HG03565 (cell line): ENCODE measurements at regions not wholly inside any gene's neighbourhood (a gene's known extent, or its start where the extent isn't known, plus 50 kb on each side); places are given as distances from the start of the nearest gene placed in this dataset.

ENCODE experiments used
- ATAC-seq: cut with Tn5 transposase; IDR thresholded peaks from one replicate; pipeline ENCODE4 v1.9.1; 2021; ENCODE audit warnings: mild to moderate bottlenecking, moderate library complexity; ENCODE audit not compliant: unreplicated experiment

DNA sequence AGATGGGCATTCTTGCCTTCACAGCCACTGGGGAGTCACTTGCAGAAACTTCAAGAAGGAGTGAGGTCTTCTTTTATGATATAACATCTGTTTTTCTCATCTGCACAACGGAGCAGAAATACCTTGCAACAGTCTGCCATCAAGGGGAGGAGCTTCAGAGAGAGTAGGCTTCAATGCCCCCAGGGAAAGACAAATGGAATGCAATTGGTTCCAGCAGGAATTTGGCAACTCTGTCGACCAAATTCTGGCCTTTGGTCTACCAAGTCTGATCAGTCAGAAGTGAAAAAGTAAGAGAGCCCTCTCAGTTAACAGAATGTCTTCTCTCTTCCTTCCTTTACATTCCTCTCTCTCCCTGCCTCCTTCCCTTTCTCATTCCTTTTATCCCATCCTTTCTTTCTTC, 229.3 kb downstream of the IDS start:
- no peak for ATAC-seq

DNA sequence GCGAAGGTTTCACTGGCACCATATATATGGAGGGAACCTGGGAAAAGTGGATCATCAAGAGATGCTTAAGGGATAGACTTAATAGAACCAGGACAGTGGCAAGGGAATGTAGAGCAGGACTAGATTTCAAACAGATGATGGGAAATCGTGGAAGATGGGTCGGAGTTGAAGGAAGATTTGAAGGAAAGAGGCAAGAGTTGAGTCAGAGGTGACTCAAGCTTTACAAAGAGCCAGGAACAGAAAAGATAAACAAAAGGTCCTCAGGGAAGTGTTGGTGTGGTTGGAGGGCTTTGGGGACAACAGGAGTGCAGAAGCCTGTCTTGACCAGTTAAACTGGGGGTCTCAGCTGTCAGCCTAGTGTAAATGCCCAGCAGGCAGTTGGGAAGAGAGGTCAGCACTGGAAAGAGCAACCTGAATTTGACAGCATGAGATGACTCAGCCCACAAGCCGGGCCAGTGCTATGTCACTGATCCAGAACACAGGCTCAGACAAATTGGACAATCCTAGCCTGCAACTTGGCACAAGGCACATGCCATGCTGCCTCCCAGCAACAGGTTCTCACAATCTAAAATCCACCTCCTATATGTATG, 230.5 kb downstream of the IDS start:
- no peak for ATAC-seq

GRCh38 chrX:149272690-149273463, 232.2 kb downstream of the IDS start:
- ATAC-seq = no peak

- ATAC-seq = peak; percentile 71
These were observed 237.0 kb downstream of the IDS start for GRCh38 chrX:149267878-149268813.

GRCh38 chrX:149262086-149262485, 243.0 kb downstream of the IDS start:
- no peak for ATAC-seq

- ATAC-seq = no peak
These were observed 245.9 kb downstream of the IDS start for GRCh38 chrX:149259241-149259640.

DNA sequence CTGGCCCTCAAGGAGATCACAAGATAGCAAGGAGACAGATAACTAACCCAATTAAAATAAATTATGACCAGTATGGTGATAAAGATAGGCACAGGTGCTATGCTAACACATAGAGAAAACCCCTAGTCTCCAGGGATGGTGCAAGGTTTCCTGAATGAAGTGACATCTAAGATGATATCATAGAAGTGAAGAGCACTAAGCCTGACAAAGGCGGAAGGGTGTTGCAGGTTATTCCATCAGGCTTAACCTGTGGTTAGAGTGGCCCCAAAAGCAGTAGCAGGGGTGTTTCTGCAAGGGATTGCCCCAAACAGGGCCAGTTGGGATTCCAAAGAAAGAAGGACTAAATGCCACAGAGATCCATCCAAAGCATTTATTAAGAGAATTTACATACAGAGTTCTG, 249.2 kb downstream of the IDS start:
- ATAC-seq = no peak

GRCh38 chrX:149248073-149248625, 257.0 kb downstream of the IDS start:
- ATAC-seq = no peak

- ATAC-seq = no peak
These were observed 274.4 kb downstream of the IDS start for GRCh38 chrX:149230689-149231088.

DNA sequence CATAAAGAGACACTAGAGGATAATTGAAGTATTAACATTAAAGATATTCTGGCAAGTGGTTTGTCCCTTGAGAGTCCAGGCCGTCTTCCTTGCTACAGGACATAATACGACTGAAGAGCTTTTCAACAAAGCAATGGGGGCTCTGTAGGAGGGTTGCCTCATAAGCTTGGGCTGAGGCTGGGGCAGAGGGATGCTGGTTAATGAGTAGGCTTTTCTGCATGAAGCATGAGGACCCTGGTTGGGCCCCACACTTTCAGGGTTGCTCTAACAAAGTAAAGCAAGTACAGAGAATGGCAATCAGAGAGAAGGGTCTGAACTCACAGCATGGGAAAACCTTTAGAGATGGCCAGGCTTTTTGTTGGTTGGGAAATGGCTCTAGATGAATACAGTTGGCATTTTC, 281.3 kb downstream of the IDS start:
- no peak for ATAC-seq

DNA sequence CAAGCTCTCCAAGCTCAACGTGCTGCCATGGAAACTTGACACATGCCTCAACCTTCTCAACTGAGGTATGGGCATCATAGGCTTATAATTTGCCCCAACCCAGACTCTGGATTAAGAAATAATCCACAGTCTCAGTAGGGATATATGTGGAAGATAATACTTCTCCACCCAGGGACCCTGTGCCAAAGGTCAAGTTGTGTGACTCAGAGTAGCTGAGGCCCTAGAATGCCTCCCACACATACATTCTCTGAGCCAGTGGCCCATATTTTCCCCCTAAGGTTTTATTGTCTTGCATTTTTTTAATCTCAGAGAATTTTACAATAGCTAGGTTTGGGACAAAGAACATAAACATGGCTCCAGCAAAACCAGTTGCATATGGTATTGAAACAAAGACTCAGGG, 283.1 kb downstream of the IDS start:
- no peak for ATAC-seq

DNA sequence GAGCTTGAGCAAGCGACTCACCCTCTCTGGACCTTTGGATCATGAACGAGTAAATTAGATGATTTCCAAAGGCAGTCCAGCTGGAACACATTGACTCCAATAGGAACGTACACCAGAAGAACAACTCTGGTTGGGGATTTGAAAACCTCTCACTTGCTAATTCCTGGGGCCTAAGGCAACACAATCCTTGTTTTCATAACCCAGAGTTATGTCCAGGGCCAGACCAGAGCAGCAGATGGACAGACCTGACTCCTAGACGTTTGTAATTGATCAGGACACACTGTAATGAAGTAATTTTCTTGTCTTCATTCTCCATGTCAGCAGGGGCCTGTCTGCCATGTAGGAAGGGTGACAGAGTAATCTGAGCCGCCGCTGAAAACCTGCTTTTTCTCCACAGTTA, 283.9 kb downstream of the IDS start:
- ATAC-seq = no peak

GRCh38 chrX:149213264-149213663, 291.8 kb downstream of the IDS start:
- ATAC-seq = no peak

DNA sequence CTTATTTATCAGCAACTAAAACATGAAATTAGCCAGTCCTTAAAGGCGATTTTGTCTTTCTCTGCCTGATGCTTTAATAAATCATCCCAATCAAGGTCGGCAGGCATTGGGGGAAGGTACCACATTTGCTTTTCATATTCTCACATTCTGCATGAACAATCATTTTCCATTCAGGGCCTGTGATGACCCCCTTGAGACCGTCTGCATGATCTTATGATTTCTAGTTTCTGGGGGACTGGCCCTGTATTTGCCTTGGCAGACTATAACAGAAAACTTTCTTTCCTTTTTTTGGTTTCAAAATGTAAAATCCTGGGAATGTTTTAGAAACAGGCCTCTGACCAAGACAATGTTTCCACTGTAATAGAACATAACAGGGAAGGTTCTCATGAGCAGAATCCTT, 296.8 kb downstream of the IDS start:
- no peak for ATAC-seq

- ATAC-seq = no peak
These were observed 297.6 kb downstream of the IDS start for GRCh38 chrX:149207518-149207917.

- no peak for ATAC-seq
These were observed 299.2 kb downstream of the IDS start for GRCh38 chrX:149205937-149206336.

GRCh38 chrX:149205081-149205480, 300.0 kb downstream of the IDS start:
- no peak for ATAC-seq

- no peak for ATAC-seq
These were observed 305.4 kb downstream of the IDS start for GRCh38 chrX:149199734-149200133.

DNA sequence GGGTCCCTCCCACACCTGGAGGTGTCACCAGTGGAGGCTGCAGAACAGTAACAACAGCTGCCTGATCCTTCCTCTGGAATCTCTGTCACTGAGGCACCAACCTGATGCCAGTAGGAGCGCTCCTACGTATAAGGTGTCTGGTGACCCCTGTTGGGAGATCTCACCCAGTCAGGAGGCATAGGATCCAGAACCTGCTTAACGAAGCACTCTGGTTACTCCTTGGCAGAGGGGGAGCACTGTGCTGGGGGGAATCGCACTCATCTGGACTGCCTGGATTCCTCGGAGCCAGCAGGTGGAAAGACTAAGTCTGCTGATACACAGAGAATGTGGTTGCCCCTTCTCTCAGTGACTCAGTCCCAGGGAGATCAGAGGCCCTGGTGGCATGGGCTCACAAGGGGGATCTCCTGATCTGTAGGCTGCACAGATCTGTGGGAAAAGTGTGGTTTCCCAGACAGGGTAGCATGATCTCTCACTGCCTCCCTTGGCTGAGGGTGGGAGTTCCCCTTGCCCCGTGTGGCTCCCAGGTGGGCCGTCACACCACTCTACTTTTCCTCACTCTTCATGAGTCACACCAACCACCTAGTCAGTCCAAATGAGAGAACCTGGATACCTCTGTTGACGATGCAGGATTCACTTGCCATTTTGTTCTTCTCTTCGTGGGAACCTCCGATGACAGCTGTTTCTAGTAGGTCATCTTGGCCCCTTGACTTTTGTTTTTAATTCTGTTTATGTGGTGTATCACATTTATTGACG, 305.9 kb downstream of the IDS start:
- ATAC-seq = peak; percentile 85

DNA sequence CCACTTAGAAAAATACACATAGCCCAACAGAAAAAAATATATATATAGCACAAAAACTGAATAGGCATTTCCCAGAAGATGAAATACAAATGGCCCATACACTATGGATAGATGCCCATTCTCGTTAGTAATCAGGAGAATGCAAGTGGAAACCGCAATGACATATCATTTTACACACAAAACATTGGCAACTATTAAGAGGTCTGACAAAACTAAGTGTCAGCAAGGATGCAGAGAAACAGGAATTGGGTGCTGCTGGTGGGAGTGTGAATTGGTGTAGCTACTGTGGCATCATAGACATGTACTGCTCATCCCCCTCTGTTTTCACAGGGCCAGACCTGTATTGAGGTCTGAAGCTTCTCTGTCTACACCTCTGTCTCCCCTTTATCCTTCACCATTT, 320.0 kb downstream of the IDS start:
- ATAC-seq = no peak
